C4-2B (cell line): ENCODE measurements at regions not wholly inside any gene's neighbourhood (a gene's known extent, or its start where the extent isn't known, plus 50 kb on each side); places are given as distances from the start of the nearest gene placed in this dataset.

Experiments
- H3K27ac ChIP-seq: fragments of 450-650 bp; 2 replicates; pipeline ENCODE4 v1.5.1; 2017
- ZFX ChIP-seq: fragments of 450-650 bp; IDR thresholded peaks from 2 replicates; pipeline ENCODE4 v1.6.1; 2017
- TF ChIP-seq, protein P1 (sequence below): fragments of 450-650 bp; conservative IDR thresholded peaks from 2 replicates; pipeline ENCODE4 v1.5.1; 2017; ENCODE audit warnings: mild to moderate bottlenecking

DNA sequence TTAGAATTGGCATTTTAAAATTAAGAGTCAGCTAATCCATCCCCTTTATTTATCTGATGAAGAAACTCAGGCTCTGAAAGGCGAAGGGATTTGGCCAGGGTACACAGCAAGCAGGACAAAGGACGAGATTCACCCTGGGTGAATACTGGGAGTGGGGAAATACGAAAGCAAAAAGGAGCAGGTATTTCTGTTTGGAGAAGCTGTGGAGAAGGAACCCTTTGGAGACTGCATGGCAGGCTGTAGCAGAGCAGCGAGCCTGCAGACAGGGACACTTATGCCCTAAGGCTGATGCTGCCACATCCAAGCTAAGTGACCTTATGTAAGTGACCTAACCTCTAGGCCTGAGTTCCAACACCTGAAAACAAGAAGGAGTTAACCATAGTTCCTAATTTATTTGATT lies 207.2 kb upstream of the C1orf87 start:
- H3K27ac ChIP-seq = no peak overlapping the region
- TF ChIP-seq ZFX = no peak
- TF ChIP-seq, protein P1, sequence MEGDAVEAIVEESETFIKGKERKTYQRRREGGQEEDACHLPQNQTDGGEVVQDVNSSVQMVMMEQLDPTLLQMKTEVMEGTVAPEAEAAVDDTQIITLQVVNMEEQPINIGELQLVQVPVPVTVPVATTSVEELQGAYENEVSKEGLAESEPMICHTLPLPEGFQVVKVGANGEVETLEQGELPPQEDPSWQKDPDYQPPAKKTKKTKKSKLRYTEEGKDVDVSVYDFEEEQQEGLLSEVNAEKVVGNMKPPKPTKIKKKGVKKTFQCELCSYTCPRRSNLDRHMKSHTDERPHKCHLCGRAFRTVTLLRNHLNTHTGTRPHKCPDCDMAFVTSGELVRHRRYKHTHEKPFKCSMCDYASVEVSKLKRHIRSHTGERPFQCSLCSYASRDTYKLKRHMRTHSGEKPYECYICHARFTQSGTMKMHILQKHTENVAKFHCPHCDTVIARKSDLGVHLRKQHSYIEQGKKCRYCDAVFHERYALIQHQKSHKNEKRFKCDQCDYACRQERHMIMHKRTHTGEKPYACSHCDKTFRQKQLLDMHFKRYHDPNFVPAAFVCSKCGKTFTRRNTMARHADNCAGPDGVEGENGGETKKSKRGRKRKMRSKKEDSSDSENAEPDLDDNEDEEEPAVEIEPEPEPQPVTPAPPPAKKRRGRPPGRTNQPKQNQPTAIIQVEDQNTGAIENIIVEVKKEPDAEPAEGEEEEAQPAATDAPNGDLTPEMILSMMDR = no peak

DNA sequence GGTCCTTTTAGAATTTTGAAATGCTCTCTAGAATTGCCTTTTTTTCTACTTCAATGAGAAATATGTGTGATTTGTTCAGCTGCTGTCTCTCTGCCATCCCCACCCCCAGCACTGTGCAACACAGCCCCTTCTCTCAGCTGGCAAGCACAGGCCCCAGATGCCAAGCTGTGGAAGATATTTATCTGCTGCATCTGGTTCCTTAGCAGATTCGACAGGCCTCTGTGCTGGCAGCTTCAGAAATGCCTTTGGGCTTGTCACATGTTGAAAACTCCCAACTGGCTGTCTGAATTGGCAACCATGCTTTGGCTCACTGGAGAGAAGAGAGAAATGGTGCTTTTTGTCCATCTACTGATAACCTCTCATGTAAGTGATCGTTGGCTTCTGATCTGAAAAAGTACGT lies 206.7 kb upstream of the C1orf87 start:
- no peak overlapping the region for H3K27ac ChIP-seq
- TF ChIP-seq ZFX = no peak
- TF ChIP-seq, protein P1 = no peak

DNA sequence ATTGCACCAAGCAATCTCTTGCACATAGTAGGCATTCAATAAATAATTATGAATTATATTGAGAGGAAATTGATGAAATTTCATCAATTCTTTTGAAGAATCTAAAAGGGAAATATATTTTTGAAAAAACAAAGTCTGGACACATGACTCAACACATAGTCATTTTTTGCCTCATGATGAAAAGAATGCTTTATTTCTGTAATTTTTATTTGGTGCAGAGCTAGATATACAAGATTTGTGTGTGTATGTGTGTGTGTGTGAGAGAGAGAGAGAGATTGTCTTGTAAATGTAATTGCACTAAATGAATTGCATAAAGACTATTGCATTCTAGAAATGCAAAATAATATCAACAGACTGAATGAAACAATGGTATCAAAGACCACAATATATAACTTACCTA lies 206.2 kb upstream of the C1orf87 start:
- TF ChIP-seq, protein P1 = no peak
- no peak for TF ChIP-seq ZFX

DNA sequence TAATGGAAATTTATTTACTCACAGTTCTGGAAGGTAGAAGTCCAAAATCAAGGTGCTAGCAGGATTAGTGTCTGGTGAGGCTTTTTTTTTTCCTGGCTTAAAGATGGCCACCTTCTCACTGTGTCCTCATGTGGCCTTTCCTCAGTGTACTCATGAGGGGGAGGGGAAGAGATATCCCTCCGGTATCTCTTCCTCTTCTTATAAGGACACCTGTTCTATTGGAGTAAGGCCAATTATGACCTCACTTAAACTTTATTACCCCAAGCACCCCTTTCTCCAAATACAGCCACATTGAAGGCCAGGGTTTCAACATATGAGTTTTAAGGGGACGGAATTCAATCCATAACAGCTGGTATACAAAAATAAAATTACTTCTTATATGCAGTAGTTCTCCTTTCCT lies 203.7 kb upstream of the C1orf87 start:
- H3K27ac ChIP-seq = no peak overlapping the region
- TF ChIP-seq, protein P1 = no peak
- TF ChIP-seq ZFX = no peak

More for the DNA sequence above, 206.2 kb upstream of the C1orf87 start:
- no peak overlapping the region for H3K27ac ChIP-seq

DNA sequence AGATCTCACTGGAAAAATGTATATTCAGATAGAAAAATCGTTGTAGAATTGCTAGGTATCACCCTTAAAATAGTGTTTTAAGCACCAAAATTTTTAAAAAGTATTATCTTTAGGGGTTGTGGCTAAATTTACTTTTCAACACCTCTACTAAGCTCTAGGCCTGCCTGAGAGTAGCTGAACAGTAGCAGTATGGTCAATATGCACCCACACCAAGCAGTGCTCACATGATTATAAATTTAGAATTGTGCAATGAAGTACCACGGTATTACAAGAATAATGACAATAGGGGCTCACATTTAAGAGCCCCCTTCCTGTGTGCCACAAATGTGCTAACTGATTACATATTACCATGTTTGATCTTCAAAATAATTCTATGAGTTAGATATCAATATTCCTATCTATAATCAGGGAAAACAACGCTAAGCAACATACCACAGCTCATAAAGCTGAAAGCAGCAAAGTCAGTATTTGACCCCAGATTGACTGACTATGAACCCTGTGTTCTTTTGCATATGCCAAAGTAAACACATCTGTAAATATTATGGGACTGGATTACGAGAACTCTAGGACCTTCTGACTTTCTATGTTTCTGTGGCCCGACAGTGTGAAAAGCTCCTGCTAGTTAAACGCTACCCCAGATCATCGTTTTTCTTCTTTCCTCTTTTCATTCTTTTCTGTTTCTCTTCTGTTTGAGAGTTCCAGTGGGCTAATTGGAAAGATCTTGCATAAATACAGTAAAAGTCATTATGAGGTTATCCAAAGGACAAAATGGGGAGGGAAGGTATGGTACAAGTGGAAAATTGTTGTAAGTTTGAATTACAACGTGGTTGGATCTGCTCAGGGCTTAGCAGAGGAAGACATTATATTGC lies 201.1 kb upstream of the C1orf87 start:
- no peak overlapping the region for H3K27ac ChIP-seq
- TF ChIP-seq, protein P1 = no peak
- TF ChIP-seq ZFX = no peak

DNA sequence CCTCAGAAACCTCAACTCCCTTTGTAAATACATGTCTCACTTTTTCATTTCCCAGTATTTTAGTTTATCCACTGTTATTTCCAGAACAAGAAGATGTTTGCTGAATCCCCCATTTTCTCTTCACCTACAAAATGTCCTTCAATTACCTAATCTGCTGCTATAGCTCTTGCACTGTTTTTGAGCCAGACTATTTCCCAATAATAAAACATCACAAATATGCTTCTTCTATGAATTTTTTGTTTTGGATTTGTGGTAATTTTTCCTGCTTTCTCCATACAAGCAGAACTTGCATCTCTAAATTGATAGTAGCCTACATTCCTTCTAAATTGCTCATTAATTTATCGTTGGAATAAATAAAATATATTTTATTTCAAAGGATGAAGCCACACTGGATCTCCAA lies 199.6 kb upstream of the C1orf87 start:
- no peak overlapping the region for H3K27ac ChIP-seq
- no peak for TF ChIP-seq ZFX
- TF ChIP-seq, protein P1 = no peak

DNA sequence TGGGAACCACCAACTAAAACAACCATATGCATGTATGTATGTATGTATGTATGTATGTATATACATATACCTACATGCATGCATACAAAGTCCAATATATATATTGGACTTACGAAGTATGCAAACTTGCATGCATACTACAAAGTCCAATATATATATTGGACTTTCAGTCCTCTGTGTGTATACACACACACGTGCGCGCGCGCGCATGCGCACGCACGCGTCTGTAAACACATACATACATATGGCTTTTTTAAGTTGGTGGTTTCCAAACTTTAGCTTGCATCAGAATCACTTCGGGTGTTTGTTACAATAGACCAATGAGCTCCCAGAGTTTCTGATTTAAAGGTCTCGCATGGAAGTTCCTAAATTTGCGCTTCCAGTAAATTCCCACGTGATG lies 197.5 kb upstream of the C1orf87 start:
- no peak overlapping the region for H3K27ac ChIP-seq
- TF ChIP-seq, protein P1 = no peak
